ENCODE measurements at regions not wholly inside any gene's neighbourhood (a gene's known extent, or its start where the extent isn't known, plus 50 kb on each side); places are given as distances from the start of the nearest gene placed in this dataset.
A peak's percentile ranks its signal among the peaks of the same experiment; 100 is the strongest.

DNA sequence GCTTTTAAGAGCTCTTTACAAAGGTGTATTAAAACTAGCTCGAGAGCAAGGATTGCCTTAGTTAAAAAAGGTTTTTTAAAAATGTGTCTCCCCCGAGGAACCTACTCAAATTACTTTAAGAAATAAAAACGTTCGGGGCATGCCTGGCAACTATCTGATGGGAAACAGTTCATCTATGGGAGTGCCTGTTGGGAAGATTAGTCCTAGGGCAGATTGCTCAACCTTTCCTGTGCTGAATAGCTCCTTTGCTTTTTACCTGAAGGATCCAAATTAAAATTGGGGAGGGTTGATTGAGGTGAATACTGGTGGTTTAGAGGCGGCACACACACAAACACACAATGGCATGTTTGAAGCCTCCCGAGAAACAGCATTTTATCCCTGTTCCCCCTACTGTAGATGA, 541.4 kb upstream of the ATP2B1 start:
- Mint-ChIP-seq H3K4me3 (no peak overlapping the region), H3K36me3 (ENCODE audit: low read depth) (no peaks in the 10 kb centered on the region), H3K4me1 (no peaks in the 10 kb centered on the region), H3K27me3 (no peaks in the 10 kb centered on the region), H3K9me3 (no peaks in the 10 kb centered on the region), H3K27ac (no peak overlapping the region)
- no peak for ATAC-seq (replicated peaks)

DNA sequence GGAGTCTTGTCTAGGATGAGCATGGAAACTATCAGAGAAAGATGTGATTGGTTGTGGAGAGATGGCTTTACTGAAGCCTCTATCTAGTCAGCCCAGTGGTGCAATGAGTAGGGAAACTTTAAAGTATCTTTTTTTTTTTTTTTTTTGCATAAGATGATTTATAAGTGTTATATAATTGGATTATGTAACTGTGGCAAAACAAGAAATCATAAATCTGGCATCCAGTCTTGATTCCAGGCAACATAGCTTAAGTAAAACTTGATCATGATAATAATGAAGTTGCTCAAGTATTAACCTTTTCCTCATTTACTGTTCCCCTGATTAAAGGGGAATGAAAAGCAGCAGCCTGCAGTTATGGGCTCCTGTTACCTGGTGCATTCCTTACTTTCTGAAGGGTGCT, 538.0 kb upstream of the ATP2B1 start:
- H3K27ac Mint-ChIP-seq = no peak overlapping the region
- H3K36me3 Mint-ChIP-seq (ENCODE audit: low read depth) = no peaks in the 10 kb centered on the region
- no peaks in the 10 kb centered on the region for H3K4me1 Mint-ChIP-seq
- ATAC-seq (replicated peaks) = no peak
- H3K9me3 Mint-ChIP-seq = no peaks in the 10 kb centered on the region
- H3K4me3 Mint-ChIP-seq = no peak overlapping the region
- no peaks in the 10 kb centered on the region for H3K27me3 Mint-ChIP-seq

DNA sequence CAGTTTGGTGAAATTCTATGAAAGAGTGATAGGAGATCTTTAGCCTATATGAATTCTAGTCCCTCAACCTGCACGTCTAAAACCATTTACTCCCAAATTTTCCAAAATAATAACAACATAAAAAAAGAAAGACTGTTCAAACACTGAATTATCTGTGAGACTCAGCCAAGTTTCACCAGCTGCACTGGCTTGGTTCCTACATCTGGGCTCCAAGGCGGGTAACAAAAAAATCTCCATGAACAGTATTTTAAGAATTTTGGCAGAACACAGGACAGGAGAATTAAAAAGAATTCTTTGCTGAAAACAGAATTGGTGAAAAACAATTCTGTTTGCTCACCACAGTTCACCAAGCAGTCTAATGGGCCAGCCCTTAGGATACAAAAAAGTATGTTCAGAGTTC, 536.8 kb upstream of the ATP2B1 start:
- H3K27ac Mint-ChIP-seq = no peak overlapping the region
- no peaks in the 10 kb centered on the region for H3K36me3 Mint-ChIP-seq (ENCODE audit: low read depth)

DNA sequence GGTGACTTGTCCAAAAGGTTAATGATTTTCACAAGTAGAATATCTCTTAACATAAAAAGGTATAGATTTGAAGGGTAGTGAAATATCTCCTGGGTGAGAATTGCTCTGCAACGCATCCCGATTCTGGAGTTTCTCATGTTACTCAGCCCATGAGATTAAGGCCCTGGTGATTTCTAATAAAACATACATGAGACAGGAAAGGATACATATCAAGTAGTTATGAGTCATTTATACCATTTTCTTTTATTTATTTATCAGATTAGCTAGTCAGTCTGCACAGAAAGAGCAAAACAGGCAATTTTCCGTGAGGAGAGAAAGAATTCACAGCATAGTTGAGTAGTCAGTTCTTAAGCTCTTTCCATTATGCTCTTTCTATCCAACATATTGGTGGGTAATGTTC, 535.6 kb upstream of the ATP2B1 start:
- no peak overlapping the region for H3K27ac Mint-ChIP-seq
- H3K27me3 Mint-ChIP-seq = peaks cover 4% of the 10 kb centered on the region
- no peaks in the 10 kb centered on the region for H3K4me1 Mint-ChIP-seq
- ATAC-seq (replicated peaks) = no peak
- H3K36me3 Mint-ChIP-seq (ENCODE audit: low read depth) = no peaks in the 10 kb centered on the region
- H3K9me3 Mint-ChIP-seq = no peaks in the 10 kb centered on the region
- no peak overlapping the region for H3K4me3 Mint-ChIP-seq

More for the DNA sequence above, 536.8 kb upstream of the ATP2B1 start:
- no peaks in the 10 kb centered on the region for H3K27me3 Mint-ChIP-seq
- H3K4me1 Mint-ChIP-seq = no peaks in the 10 kb centered on the region
- no peaks in the 10 kb centered on the region for H3K9me3 Mint-ChIP-seq
- ATAC-seq (replicated peaks) = no peak
- no peak overlapping the region for H3K4me3 Mint-ChIP-seq

DNA sequence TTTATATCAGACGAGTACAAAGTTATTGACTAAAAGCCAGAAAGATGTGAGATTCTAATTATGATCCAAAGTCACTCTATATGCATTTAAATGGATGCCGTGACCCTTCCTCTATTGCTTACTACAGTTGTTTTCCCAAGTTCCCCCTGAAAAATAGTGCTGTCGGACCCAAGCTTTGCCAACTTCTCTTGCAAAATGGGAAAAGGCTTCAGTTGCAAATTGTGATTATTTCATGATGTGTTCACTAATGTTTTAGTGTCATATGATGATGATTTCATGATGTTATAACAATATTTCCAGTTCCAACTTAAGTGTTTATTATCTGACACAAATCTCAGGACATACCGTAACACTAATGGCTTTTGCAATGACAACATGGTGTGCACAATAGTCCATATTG, 534.6 kb upstream of the ATP2B1 start:
- H3K4me1 Mint-ChIP-seq = no peaks in the 10 kb centered on the region
- H3K4me3 Mint-ChIP-seq = no peak overlapping the region
- no peaks in the 10 kb centered on the region for H3K9me3 Mint-ChIP-seq
- H3K27me3 Mint-ChIP-seq = peaks cover 4% of the 10 kb centered on the region
- no peak overlapping the region for H3K27ac Mint-ChIP-seq
- H3K36me3 Mint-ChIP-seq (ENCODE audit: low read depth) = no peaks in the 10 kb centered on the region
- ATAC-seq (replicated peaks) = no peak

DNA sequence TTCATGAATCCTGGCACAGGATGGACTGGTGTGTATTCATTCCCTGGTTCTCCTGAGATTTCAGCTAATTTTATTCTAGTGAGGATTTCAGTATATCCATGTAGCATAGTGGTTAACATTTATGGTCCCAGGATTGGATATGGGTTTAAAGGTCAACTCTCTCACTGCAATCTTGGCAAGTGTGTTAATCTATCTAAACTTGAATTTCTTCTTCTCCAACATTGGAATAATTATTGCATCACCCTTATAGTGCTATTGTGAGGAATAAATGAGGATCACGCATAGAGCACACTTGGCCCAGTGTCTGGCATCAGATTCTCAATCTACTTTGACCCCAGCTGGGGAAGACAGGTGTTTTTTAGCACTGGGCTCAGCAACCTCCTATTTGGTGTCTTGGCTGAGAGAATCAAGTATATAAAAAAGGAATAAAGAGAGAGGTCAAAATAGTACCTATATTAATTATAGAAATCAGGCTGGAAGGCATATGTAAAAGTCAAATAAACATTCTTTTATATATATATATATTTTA, 531.2 kb upstream of the ATP2B1 start:
- H3K4me1 Mint-ChIP-seq = no peaks in the 10 kb centered on the region
- H3K27ac Mint-ChIP-seq = no peak overlapping the region
- H3K4me3 Mint-ChIP-seq = no peak overlapping the region
- no peaks in the 10 kb centered on the region for H3K36me3 Mint-ChIP-seq (ENCODE audit: low read depth)
- no peak for ATAC-seq (replicated peaks)
- H3K27me3 Mint-ChIP-seq = peaks cover 15% of the 10 kb centered on the region
- no peaks in the 10 kb centered on the region for H3K9me3 Mint-ChIP-seq

DNA sequence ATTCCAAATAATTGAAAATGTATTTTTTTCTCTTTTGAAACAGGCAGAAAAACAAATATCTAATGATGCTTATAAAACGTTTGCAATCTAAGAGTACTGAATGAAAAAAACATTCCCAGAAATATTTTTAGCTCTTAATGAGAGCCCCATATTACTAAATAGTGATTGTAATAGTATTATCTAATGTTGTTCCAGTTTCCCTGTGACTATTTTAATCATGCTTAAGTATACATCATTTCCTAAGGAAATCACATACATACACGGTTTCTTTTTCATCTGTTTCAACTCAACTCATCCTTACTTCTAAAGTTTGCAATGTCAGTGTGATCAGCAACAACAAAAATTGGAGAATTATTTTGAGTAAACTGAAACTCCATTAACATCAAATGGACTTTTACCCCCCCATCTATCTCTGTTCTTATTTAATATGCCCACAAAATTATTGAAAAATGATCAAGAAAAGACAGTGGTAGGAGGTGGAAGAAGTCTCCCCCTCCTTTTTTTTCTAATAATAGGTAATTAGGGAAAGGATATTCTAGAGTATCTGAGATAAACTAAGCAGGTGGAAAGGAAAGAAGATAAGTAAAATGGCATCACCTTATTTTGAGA, 530.1 kb upstream of the ATP2B1 start:
- Mint-ChIP-seq H3K4me3 (no peak overlapping the region), H3K27ac (no peak overlapping the region), H3K9me3 (peaks cover 3% of the 10 kb centered on the region), H3K36me3 (ENCODE audit: low read depth) (no peaks in the 10 kb centered on the region), H3K27me3 (peaks cover 15% of the 10 kb centered on the region), H3K4me1 (no peaks in the 10 kb centered on the region)
- ATAC-seq (replicated peaks) = no peak

DNA sequence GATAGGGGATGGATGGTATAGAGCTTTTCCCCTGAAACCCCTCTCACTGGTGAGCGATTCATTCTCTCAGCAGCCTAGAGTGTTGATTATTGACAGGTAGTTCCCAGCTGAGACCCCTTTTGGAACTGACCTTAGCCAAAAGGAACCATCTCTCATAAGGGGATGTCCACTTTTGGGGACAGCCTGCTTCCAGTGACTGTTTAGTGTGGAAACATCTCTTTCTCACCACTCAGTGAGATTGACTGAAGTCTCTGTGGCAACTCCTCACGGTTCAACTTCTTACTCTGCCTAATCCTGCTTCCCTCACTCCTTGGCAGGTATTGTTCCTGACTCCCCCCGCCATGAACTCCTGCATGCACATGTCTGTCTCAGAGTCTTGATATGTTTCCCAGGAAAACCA, 529.2 kb upstream of the ATP2B1 start:
- Mint-ChIP-seq H3K27me3 (peaks cover 15% of the 10 kb centered on the region), H3K9me3 (peaks cover 3% of the 10 kb centered on the region), H3K36me3 (ENCODE audit: low read depth) (no peaks in the 10 kb centered on the region), H3K4me1 (no peaks in the 10 kb centered on the region), H3K27ac (no peak overlapping the region), H3K4me3 (no peak overlapping the region)
- ATAC-seq (replicated peaks) = no peak

DNA sequence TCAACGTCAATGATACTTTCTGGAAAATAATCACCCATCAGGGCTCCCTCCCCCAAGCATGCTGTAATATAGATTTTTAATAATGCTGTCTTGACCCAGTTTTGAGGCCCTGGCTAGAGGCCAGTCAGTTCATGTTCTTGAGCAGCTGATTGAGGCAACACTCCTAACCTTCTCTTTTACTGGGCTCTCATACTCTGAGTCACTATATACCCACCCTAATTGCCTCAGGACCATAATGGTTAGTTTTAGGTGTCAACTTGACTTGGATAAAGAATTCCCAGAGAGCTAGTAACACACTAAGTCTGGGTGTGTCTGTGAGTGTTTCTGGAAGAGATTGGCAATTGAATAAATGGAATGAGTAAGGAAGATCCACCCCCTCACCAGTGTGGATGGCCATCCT, 527.0 kb upstream of the ATP2B1 start:
- no peaks in the 10 kb centered on the region for H3K4me1 Mint-ChIP-seq
- H3K27ac Mint-ChIP-seq = no peak overlapping the region
- H3K9me3 Mint-ChIP-seq = peaks cover 3% of the 10 kb centered on the region
- H3K4me3 Mint-ChIP-seq = no peak overlapping the region
- H3K27me3 Mint-ChIP-seq = peaks cover 15% of the 10 kb centered on the region
- no peaks in the 10 kb centered on the region for H3K36me3 Mint-ChIP-seq (ENCODE audit: low read depth)
- ATAC-seq (replicated peaks) = no peak

DNA sequence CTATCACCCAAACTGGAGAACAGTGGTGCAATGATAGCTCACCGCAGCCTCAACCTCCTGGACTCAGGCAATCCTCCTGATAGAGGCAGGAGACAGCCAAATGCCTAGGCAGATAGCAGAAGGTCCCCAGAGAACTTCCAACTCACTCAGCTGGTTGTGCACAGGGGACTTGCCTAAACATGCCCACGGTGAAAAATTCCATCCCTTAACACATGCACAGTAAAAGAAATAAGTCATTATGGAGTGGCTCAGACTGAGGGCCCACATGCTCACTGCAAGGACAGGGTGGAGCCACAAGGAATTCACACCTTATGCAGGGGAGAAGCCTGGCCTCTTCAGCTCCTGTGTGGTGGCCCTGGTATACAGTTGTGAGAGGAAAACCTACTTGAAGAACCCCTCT, 525.8 kb upstream of the ATP2B1 start:
- Mint-ChIP-seq H3K27ac (no peak overlapping the region), H3K36me3 (ENCODE audit: low read depth) (no peaks in the 10 kb centered on the region), H3K27me3 (peaks cover 14% of the 10 kb centered on the region), H3K9me3 (peaks cover 3% of the 10 kb centered on the region), H3K4me1 (no peaks in the 10 kb centered on the region), H3K4me3 (no peak overlapping the region)
- no peak for ATAC-seq (replicated peaks)

DNA sequence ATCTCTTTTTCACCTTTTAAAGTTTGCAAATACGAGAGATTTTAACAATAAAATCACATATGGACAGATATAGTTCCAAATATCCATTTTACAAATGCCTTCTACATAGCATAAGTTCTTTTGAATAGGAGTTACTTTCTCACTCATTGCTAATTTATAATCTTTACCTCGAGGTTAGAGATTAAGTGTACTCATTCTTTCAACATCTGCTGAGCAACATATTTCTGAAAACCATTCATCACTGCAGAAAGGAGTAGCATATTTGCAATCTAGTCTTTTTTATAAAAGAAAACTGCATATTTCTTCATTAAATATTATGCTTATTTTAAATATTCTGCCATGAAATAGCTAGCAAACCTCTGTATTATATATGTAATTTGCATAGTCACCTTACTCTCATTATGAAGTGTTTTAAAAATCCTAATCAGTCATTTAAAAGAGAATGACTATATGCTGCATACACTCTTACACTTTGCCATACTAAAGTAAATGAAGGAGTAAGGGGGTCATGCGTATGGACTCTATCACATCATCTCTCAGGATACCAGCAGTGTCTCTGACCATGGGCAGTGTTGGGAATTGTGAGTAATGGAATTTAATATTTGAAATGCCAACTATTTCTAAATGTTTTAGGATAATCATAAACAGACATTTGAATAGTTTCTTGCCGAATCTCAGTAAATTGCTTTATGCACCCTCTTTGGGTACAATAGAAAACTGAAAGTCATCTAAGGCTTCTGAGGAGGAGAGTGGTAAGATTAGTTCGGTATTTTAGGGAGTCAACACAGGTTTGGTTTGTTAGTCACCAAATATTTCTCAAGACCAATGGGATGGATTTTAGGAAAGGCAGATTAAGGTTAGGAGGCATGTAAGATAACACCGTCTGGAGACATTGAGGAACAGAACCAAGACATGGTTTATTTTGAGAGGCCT, 524.8 kb upstream of the ATP2B1 start:
- peaks cover 3% of the 10 kb centered on the region for H3K9me3 Mint-ChIP-seq

DNA sequence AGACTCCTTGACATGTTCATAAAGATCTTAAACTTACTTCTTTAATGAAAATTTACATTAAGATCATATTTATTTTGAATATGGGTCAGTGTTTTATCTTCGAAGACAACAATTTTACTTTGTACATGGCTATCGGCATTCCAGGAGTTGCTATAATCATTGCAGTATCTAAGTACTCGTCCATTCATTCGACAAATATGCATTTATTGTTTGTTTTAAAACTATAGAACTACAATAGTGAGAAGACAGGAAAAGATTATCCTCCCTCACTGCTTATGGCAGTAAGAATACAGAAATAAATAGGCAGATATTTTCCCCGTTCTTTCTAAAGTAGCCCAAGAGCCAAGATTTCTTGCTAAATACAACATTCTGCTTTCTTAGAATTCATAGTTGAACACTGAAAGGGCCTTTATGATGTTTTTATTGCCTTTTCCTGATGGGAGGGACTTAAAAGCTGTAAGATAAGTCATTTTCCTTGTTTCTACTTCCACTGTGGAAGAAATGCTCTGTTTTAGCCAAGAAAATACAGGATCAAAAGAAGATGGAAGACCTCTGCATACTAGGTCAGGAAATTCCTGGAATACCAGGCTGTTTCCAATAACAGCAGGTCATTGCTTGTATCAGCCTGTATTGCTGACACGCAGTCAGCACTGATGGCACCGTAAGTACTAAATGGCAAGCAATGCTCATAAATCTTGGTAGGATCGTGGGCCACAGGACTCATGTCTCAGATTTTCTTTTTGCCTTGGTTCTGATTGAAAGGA, 521.0 kb upstream of the ATP2B1 start:
- Mint-ChIP-seq H3K36me3 (ENCODE audit: low read depth) (no peaks in the 10 kb centered on the region), H3K9me3 (peaks cover 3% of the 10 kb centered on the region), H3K4me1 (no peaks in the 10 kb centered on the region), H3K27me3 (peaks cover 4% of the 10 kb centered on the region), H3K27ac (no peak overlapping the region), H3K4me3 (no peak overlapping the region)
- no peak for ATAC-seq (replicated peaks)

More for the DNA sequence above, 524.8 kb upstream of the ATP2B1 start:
- H3K4me3 Mint-ChIP-seq = no peak overlapping the region
- no peak overlapping the region for H3K27ac Mint-ChIP-seq
- H3K36me3 Mint-ChIP-seq (ENCODE audit: low read depth) = no peaks in the 10 kb centered on the region
- H3K27me3 Mint-ChIP-seq = peaks cover 15% of the 10 kb centered on the region
- no peak for ATAC-seq (replicated peaks)
- no peaks in the 10 kb centered on the region for H3K4me1 Mint-ChIP-seq

DNA sequence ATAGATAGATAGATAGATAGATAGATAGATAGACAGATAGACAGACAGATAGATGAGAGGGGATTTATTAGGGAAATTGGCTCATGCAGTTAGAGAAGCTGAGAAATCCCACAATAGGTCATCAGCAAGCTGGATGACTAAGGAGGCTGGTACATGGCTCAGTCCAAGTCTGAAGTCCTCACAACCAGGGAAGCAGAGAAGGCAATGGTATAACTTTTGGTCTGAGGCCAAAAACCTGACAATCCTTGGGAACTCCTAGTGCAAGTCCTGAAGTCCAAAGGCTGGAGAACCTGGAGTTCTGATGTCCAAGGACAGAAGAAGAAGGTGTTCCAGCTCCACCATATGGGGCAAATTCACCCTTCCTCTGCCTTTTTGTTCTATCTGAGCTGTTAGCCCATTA, 517.6 kb upstream of the ATP2B1 start:
- Mint-ChIP-seq H3K4me1 (no peaks in the 10 kb centered on the region), H3K27ac (no peak overlapping the region), H3K27me3 (peaks cover 4% of the 10 kb centered on the region), H3K9me3 (no peaks in the 10 kb centered on the region), H3K4me3 (no peak overlapping the region), H3K36me3 (ENCODE audit: low read depth) (no peaks in the 10 kb centered on the region)
- no peak for ATAC-seq (replicated peaks)

DNA sequence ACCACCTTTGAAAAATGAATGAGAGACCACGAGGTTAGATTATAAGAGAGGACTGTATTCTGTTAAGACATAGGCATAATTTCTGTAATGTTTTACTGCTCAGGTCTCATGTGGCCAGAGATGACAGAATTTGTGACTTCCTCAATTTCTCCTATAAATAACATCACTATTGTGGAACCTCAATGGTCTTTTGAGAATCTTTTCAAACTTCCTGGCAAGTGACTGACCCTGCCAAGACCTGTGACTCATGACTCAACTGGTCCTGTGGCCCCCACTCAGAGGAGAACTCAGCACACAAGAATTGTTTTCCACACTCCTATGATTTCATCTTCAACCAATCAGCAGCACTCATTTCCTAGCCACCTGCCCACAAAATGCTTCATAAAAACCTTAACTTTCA, 508.2 kb upstream of the ATP2B1 start:
- peak; percentile 42 for ATAC-seq (replicated peaks)
- Mint-ChIP-seq H3K36me3 (ENCODE audit: low read depth) (no peaks in the 10 kb centered on the region), H3K9me3 (no peaks in the 10 kb centered on the region), H3K4me3 (no peak overlapping the region), H3K27ac (no peak overlapping the region), H3K4me1 (peaks cover 4% of the 10 kb centered on the region), H3K27me3 (no peaks in the 10 kb centered on the region)

Data from activated T-helper 17 cell treated with anti-CD3 and anti-CD28 coated beads, Interleukin-2, amount 50 U/mL, for 72 hours (primary cell).